NCI-H526 (cell line): ENCODE measurements at regions not wholly inside any gene's neighbourhood (a gene's known extent, or its start where the extent isn't known, plus 50 kb on each side); places are given as distances from the start of the nearest gene placed in this dataset.
A peak's percentile ranks its signal among the peaks of the same experiment; 100 is the strongest.

Source experiments
- DNase-seq, 2 experiments: peaks; one replicate each; lab custom pipeline; 2025; lab: John Stamatoyannopoulos, UW

DNA sequence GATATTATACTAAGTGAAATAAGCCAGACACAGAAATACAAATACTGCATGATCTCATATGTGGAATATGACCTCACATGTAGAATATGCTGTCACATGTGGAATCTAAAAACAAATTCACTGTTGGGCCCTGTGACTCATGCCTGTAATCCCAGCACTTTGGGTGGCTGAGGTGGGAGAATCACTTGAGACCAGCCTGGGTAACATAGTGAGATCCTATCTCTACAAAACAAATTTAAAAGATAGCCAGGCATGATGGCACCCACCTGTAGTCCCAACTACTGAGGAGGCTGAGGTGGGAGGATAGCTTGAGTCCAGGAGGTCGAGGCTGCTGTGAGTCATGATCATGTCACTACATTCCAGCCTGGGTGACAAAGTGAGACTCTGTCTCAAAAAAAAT, 160.3 kb downstream of the PTEN start:
- no peak for DNase-seq

DNA sequence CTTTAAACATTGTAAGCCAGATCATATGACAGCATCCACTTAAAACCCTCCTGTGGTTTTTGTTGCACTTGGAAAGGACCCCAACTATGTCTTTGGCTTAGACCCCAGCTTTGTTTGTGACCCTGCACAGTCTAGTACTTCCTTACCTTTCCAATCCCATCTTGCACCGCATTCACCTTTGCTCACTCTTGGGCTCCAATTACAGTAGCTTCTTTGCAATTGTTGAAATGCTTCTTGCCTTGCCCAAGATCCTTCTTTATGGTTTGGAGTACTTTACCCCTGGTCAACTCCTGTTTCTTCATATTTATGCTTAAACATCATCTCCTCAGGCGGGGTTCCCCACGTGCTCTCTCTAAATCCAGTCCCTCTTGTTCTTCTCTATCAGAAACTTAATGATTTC, 162.6 kb downstream of the PTEN start:
- no peak for DNase-seq

DNA sequence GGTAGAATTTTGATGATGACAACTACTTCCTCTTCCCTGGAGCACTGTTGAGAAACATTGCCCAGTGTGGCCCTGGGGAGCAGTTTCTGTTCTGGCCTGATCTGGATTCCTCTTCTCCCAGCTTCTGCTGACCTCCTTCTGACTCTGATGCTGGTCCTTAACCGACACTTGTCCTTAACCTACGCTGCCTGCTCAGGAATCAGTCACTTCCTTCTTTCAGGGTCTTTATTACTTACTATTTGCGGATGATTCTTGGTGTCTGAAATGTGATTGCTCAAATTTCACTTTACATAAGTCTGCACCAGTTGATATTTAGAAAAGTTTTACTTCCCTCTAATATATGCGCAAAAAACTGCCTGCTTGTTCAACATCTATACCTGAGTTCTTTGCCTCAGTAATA, 164.1 kb downstream of the PTEN start:
- DNase-seq: no peak

DNA sequence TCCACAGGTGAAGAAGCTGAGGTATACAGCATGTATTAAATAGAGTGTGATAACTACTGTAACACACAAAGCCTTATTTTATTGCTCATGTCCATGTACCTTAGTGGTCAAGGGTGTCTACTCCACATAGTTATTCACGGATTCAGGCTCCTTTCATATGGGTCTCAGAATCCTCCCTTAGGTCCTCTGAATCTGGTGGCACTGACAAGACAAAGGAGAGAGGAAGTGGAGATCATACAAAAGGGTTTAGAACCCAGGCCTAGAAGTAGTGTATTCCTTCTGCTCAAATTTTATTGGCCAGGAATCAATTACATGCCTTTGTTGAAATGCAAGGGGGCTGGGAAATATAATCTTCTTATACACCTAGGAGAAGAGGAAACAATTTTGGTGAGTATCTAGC, 164.6 kb downstream of the PTEN start:
- no peak for DNase-seq

DNA sequence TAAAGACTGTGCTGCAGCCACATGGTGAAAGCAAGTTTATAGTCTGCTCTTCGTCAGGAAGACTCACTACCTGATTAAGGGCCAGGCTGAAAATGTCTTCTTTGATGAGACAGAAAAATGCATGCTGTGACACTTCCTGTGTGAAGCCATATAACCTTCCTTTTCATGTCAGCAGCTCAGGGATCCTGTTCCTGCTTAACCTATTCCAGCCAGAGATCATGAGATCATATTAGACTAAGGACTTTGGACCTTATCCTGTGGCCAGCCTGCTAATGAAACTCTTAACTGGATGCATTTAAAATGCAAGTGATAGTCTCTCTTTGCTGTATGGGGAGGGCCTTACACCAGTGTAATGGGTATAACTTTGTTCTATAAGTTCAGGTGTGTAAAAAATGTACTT, 165.2 kb downstream of the PTEN start:
- peak; percentile 15 to 42 for DNase-seq

DNA sequence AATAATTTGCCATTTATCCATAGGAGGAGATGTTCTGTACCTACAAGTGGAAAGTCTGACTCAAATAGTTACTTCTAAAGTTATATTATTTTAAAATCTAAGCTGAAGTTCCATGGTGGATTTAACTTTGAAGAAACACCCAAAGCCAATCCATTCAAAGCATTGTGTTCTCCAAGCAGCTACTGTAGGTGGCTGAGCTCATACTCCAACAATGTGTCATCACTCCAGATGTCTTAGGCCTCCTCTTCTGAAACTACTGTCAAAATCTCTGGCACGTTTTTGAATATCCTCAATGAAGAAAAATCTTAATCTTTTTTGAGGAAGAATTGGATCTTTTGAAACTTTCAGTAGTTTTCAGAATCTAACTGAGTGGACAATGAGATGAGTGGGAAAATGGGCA, 169.1 kb downstream of the PTEN start:
- DNase-seq: no peak

DNA sequence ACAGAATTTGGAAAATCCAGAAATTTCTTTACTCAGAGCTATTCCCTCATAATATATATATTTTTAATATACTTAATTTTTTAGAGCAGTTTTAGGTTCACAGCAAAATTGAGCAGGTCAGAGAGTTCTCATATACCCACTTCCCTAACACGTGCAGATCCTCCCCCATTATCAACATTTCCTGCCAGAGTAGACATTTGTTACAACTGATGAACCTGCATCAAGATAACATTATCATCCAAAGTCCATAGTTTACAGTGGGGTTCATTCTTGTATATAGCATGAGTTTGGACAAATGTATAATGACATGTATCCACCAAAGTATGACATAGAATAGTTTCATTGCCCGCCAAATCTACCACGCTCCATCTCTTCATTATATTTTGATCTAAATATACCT, 170.0 kb downstream of the PTEN start:
- no peak for DNase-seq

DNA sequence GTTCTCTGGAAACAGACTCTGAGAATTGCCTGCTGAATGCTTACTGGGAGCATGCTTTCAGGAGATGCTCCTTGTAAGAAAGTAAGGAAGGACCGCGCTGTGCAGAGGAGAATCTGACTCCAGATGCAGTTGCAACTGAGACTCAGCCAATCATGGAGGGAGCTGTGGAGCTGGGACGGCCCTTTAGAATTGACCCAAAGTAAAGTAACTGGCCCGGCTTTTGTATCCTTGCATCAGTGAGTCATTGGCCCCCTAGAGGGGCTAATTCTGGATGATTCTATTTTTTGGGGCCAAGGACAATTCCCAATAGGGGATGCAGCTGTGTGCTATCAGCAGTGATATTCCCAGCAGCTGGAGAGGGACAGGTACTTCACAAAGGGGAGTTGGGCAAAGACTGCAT, 170.4 kb downstream of the PTEN start:
- DNase-seq: no peak

DNA sequence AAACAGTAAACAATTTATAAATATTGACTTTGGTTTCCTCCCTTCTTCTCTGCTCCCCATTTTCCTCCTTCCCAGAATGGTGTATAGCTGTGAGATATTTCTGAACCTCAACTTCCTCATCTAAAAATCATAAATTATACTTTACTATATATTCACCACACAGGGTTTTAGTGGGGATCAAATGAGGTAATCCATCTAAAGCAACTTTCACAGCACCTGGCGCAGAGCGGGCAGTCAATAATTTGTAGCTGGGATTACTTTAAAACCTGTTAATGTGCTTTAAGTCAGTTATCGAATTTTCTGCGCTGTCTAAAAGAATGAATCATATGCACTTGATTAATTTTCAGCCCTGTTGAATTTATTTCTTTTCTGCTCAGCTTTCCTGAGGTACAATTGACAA, 172.7 kb downstream of the PTEN start:
- no peak for DNase-seq

DNA sequence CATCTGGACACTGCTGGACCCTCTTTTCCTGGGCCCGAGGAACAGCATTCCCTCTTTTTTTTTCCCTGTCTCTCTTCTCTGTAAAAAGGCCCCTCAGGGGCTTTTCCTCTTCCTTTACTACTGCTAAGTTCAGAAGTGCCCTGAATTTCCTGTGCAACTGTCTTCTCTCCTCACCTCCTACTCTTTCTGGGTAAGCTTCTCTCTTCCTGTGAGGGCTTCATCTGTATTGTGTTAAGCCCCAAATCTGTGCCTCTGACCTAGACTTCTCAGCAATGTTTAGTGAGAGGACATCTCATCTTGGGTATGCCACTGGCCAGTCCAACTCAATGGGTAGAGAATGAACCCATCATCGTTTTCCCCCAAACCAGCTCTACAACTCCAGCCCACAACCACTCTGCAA, 174.2 kb downstream of the PTEN start:
- no peak for DNase-seq

DNA sequence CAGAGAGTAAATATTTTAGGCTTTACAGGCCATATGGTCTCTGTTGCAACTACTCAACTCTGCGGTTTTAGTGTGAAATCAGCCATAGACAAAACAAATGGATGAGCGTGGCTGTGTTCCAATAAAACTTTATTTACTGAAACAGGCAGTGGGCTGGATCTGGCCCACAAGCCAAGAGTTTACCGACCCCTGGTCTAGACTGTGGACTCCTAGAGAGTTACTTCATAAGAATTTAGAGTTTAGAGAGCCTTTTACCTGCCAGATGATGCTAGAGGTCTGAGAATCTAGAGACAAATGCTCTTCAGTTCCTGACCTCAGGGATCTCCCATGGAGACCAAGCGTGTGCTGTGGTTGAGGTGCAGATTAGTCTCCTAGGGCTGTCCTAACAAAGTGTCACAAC, 174.8 kb downstream of the PTEN start:
- no peak for DNase-seq

DNA sequence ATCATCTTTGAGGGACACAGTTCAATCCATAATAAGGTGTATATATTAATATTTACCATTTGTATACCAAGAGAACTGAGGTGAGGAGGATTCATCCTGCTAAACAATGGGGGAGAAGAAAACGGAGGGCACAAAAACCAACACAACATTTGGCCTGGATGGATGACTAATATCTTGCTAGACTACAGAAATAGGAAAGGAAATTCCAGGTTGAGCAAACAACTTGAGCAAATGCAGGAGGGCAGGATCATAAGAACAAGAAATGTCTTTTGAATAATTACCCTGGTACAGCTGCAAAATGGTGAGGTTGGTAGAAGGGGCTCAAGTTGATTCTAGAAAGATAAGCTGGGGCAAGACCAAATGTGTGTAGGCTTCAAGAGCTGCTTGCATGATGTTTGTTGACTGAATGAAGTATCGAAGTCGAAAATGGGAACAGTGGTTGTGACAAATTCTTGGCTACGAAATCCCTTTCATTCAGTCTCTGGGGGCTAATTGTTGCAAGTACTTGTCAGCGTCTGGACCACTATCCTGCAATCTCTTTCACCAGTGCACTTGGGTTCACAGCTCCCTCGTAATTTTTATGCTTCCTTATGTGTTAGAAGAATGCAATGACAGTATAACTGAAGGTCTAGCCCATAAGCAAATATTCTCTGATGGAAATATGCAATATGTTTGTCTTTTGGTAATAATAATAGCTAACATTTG, 176.2 kb downstream of the PTEN start:
- DNase-seq: no peak

DNA sequence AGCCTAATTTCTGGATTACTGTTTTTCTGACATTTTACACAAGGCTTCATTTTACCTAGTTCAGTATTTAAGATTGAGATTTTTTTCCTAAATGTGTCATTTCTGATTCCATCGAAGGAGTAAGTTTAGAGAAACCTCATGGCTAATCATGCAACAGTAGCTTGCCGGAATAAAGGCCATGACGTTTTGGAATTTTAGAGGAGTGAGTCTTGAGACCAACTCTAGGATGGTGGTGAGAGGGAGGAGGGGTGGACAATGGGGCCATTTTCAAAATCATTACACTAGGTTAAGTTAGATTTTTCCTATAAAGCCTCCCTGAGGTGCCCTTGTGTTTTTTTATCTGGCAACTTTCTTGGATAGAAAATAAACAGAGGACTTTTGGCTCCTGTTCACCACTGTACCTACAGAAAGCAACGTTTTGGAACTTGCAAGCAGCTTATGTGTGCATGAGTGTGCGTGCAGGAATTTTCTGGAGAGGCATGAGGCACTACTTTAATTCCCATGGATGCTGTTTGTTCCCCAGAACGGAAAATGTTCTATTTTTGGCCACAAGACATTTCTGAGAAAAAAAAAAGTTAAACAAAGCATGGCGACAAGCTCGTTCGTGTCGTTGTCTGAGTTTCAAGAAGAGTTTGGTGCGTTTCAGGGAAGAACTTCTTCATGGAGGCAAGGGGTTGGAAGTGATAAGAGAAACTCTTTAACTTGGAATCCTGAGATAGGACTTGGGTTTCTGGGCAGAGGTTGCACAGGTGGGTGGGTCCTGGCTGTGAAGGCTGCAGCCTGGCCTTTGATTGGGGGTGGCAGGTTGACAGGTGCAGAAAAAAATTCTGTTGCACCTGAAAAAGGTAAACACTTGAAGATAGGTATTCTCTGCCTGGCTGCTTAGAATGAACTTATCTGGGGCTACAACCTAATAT, 178.1 kb downstream of the PTEN start:
- no peak for DNase-seq

DNA sequence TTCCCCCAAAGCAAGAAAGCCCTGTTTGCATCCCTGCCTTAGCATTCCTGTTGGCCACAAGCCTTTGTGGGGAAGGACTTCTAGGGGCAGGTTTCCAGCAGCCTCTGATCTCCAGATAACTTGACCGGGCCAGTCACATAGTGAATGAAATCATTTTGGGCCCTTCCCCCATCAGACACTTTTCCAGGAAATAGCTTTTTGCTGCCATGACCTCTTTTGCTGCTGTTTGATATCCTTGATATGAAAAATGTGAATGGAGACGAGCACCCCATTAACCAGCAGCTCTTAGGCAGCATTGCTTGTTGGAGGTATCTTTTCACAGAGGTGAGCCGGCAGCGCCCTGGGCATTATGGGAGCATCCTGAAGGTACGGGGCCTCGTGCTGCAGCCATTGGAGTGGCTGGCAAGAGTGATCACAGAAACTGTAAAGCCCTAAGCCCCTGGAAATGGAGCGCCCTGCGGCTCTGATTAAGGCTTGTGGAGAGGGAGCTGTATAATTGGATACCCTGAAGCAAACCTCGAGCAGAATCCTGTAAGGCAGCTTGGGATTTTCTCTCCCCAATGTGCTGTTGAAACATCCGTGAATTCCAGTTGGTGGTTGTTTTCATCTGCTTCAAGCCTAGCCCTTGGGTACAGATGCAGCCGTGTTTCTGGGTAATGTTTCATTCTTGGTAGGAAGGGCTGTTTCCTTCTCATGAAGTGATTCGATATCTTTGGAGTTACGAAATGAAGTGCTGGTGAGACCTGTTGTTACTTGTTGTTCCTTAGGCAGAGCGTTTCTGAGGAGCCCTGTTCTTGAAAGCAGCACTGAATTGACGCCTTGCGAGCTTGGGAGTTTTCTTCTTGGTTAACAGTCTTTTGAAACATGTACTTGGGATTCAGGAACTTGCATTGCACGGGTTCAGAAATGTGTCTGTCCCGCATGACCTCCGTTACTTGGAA, 179.0 kb downstream of the PTEN start:
- DNase-seq: no peak

DNA sequence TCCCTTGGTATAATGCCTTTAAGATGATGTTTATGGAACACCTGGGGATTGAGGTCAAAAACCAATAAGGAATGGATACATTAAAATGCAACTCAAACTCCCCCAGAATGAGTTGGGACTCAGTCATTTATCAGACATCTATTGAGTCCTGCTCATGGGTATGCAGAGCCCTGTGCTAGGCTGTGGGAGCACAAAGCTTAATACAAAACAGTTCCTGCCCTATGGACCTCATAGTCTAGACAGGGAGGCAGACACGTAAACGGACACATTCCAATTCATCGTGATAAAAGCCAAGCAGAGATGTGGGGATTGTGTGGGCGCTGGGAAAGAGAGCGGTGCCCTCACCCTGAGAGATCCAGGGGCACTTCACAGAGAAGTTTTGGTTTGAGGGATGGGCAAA, 181.7 kb downstream of the PTEN start:
- DNase-seq: no peak

DNA sequence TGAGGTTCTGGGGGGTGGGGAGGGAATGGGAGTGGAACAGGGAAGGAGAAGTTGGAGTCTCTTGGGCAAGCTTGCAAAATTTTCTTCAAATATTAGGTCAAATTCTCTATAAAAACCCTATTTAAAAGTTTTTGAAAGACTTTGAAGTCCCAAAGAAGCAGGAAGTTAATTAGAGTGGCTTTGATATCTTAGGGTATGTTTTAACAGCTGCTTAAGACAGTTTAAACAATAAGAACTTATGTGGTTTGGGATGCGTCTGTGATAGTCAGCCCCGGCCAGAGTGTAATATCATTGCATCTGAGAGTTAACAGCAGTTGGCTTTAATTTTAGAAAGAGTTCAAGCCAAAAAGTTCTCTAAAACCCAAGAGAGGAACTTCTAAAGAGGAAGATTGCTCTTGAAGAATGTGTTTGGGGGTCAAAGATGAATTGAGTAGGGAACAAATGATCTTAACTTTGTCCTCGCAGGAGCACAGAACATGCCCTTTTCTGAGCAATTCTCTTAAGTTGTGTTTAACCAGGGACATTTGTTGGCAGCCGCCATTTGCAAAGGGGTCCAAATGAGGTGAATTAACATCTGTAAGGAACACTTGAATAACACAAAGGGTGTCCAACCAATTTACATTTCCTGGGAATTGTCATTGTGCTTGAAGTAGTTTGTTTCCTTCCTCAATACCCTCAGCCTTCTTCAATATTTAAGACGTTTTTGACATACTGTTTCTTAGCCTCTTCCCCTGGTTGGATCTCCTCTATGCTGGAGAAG, 182.4 kb downstream of the PTEN start:
- DNase-seq: no peak

DNA sequence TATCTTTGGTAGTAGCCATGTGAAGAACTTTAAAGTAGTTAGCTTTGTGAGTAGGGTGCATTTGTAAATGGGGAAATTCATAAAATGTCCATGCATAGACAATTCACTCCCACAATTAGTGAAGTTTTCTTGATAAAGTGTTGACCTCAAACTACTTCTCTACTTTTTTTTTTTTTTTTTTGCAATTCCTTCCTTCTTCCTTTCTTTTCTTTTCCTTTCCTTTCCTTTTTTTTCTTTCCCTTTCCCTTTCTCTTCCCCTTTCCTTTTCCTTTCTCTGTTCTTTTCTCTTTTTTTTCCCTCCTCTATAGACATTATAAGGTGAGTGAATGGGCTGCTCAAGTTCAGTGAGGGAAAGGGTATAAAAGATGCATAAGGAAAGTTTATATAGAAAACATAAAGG, 184.2 kb downstream of the PTEN start:
- no peak for DNase-seq

DNA sequence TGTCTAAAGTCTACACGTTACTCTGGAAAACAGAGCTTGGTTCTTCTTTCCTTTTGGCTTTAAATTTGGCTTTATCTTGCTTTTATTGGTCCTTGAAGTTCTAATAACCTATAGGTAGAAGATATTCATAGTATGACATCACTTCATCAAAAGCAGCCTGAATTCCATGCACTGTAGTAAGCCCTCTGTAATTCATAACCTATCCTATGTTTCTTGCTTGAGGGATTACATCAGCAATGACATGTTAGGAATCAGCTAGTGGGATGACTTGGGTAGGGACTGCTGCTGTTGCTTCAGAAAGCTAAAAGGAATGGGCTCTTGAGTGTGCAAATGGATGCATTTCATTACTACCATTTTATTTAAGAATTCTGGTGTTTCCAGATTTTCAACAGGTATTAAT, 184.9 kb downstream of the PTEN start:
- no peak for DNase-seq

DNA sequence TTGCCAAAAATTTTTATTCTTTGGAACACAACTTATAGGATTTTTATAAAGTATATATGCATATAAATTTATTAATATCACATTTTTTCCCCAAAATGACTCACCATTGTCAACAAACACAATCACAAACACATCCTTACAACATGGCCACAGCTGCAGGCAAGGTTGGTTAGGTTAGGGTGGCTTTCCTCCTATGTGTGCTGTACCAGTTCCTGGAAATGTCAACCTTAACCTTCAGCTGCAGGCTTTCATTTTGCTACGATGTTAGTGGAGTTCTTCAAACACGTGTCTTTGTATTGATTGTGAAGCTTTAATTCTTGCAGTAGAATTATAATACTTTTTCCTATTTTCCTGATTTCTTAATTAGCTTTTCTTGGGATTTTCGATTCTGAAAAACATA, 185.8 kb downstream of the PTEN start:
- no peak for DNase-seq

DNA sequence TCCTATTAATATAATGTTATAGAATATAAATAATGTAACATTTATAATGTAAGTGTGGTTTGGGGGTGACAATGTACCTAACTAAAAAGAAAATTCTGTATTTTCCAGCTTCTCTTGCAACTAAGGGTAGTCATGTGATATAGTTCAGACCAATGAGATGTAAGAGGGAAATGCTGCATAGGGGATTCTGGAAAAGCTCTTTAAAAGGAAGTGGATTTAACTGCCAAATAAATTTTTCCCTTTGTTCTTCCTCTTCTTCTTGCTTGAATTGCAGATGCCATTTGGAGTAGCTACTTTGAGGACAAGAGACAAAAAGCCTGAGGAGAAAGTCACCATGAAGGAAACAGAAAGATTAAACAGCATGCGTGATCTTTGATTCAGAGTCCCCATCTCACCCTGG, 194.3 kb downstream of the PTEN start:
- no peak for DNase-seq

DNA sequence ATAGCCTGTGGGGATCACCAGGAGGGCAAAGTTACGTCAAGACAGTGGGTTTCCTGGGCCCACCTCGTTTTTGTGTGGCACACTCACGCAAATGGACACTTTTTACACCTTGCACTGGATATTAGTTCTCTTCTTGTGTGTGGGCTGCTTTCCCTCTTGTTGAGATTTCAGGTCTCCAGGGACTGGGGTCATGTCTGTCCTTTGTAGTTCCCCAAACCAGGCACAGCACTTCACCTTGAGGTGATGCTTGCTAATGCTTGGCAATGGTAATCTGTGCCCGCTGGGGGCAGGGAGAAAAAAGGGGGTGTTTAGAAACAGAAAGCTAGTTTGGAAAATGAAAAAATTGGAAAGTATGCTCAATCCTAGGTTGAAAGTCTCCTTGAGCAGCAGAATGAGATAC, 195.3 kb downstream of the PTEN start:
- DNase-seq: no peak

DNA sequence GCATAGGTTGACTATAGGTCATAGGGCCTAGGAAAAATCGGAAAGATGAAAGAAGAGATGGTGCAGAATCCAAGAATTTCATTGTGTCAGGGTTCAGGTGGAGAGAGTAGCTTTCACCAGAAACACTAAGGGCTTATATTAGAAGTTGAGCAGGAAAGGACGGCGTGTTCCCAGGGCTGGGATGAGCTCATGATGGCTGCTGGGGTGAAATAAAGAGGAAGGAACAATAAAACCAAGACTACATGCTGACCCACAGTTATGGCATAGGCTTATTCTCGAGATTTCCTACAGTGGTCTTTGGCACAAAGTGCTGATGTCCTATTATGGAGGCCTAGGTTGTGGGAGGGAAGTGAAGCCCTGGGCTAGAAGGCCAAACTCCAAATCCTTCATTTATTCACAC, 195.8 kb downstream of the PTEN start:
- no peak for DNase-seq
